Nephron progenitor cell (in vitro differentiated cells): ENCODE measurements at regions not wholly inside any gene's neighbourhood (a gene's known extent, or its start where the extent isn't known, plus 50 kb on each side); places are given as distances from the start of the nearest gene placed in this dataset.
"Not testable (repeated sequence)": the region's sequence is repeated elsewhere in the genome, so short reads cannot be mapped to it uniquely, and the experiment has no call there.

Experiments used
- DNase-seq: peaks from one replicate; pipeline ENCODE4 v3.0.0; 2021
- H3K27ac Mint-ChIP-seq: 2 replicates; pipeline ENCODE4 v1.8.0; 2021; ENCODE audit warnings: mild to moderate bottlenecking, moderate library complexity, mixed read lengths
- H3K27me3 Mint-ChIP-seq: 2 replicates; pipeline ENCODE4 v1.8.0; 2021; ENCODE audit warnings: mild to moderate bottlenecking, low read depth, mixed read lengths; ENCODE audit not compliant: poor library complexity
- H3K36me3 Mint-ChIP-seq: 2 replicates; pipeline ENCODE4 v1.8.0; 2021; ENCODE audit warnings: low read depth, mixed read lengths
- H3K4me1 Mint-ChIP-seq: 2 replicates; pipeline ENCODE4 v1.8.0; 2021; ENCODE audit warnings: mixed read lengths
- H3K4me3 Mint-ChIP-seq: 2 replicates; pipeline ENCODE4 v1.8.0; 2021; ENCODE audit warnings: mild to moderate bottlenecking, moderate library complexity, mixed read lengths
- H3K9me3 Mint-ChIP-seq: 2 replicates; pipeline ENCODE4 v1.8.0; 2021; ENCODE audit warnings: mild to moderate bottlenecking, moderate library complexity, mixed read lengths
- CTCF ChIP-seq: fragments of 200-600 bp; sonication (generic); IDR thresholded peaks from 2 replicates; pipeline ENCODE4 v1.5.0; 2021; ENCODE audit warnings: antibody characterized with exemption

GRCh38 chr6:77089776-77090175 is 373.5 kb downstream of the HTR1B start:
- no peak for DNase-seq
- peaks cover 11% of the 10 kb centered on the region for H3K36me3 Mint-ChIP-seq
- peaks cover 2% of the 10 kb centered on the region for H3K27me3 Mint-ChIP-seq
- no peak for TF ChIP-seq CTCF
- peaks cover 11% of the 10 kb centered on the region for H3K9me3 Mint-ChIP-seq
- H3K4me1 Mint-ChIP-seq = no peaks in the 10 kb centered on the region
- H3K27ac Mint-ChIP-seq = peak overlapping the region; percentile 4
- no peak overlapping the region for H3K4me3 Mint-ChIP-seq

GRCh38 chr6:77087794-77088318 is 375.4 kb downstream of the HTR1B start:
- H3K36me3 Mint-ChIP-seq = peaks cover 11% of the 10 kb centered on the region

GRCh38 chr6:77074037-77074713 is 389.1 kb downstream of the HTR1B start:
- Mint-ChIP-seq H3K9me3 (peaks cover under 1% of the 10 kb centered on the region), H3K4me3 (no peak overlapping the region)

More at GRCh38 chr6:77087794-77088318, 375.4 kb downstream of the HTR1B start:
- H3K4me1 Mint-ChIP-seq, H3K4me3 Mint-ChIP-seq, DNase-seq, H3K27ac Mint-ChIP-seq, H3K27me3 Mint-ChIP-seq: not testable (repeated sequence)
- H3K9me3 Mint-ChIP-seq = peaks cover 11% of the 10 kb centered on the region

DNA sequence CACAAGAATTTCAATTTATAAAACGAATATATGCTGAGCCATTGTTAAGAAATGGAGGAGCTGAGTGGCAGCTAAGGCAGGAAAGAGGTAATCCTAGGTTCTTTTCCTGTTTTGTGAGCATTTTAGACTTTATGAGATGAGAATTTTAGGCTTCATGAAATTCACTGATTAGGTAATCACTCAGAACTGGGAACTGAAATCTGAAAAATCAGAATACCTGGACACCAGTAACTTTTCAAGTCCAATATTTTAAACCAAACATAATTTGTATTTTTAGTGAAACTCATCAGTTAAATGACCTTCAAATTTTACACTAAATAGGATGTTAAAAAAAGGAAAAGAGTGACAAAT is 389.9 kb downstream of the HTR1B start:
- Mint-ChIP-seq H3K36me3 (no peaks in the 10 kb centered on the region), H3K4me1 (peaks cover 15% of the 10 kb centered on the region), H3K27me3 (peaks cover 2% of the 10 kb centered on the region), H3K27ac (no peak overlapping the region), H3K4me3 (no peak overlapping the region), H3K9me3 (no peaks in the 10 kb centered on the region)
- no peak for DNase-seq
- no peak for TF ChIP-seq CTCF

More at GRCh38 chr6:77074037-77074713, 389.1 kb downstream of the HTR1B start:
- H3K4me1 Mint-ChIP-seq = peaks cover 15% of the 10 kb centered on the region
- H3K36me3 Mint-ChIP-seq = no peaks in the 10 kb centered on the region
- H3K27ac Mint-ChIP-seq = no peak overlapping the region
- TF ChIP-seq CTCF = no peak
- DNase-seq = no peak
- H3K27me3 Mint-ChIP-seq = peaks cover 2% of the 10 kb centered on the region

DNA sequence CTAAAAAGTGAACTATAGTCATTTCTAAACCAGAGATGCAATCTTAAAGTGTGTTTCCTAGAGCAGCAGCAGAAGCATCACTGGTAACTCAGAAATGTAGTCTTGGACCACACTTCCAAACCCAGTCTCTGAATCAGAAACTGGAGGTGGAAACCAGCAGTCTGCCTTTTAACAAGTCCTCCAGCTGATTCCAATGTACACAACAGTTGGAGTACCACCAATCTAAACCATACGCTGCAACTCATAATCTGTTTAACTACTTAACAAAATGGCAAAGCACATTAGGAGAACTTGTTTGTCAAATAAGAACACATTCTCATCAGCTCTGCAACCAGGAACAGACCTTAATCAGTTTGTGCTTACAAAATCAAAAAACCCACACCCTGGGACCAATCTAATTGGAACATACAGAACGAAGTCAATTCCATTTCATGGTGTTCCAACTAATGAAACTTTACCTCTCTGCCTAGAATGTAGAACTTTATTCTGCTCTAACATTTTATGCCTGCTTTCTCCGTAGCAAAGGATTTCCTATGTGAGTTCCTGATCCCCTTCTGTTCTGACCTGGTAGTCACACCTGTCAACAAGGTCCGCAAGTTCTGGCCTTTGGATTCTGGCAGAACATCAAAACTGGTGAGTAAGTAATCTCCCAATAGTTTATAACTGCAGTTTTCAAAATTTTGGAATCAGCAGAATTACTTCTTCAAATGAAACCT is 390.4 kb downstream of the HTR1B start:
- no peak for TF ChIP-seq CTCF
- Mint-ChIP-seq H3K36me3 (no peaks in the 10 kb centered on the region), H3K27me3 (peaks cover 2% of the 10 kb centered on the region), H3K4me1 (peaks cover 15% of the 10 kb centered on the region), H3K9me3 (no peaks in the 10 kb centered on the region), H3K27ac (no peak overlapping the region), H3K4me3 (no peak overlapping the region)
- no peak for DNase-seq

GRCh38 chr6:77063494-77063893 is 399.8 kb downstream of the HTR1B start:
- H3K4me3 Mint-ChIP-seq = no peak overlapping the region
- no peak for DNase-seq
- H3K27ac Mint-ChIP-seq = no peak overlapping the region
- no peaks in the 10 kb centered on the region for H3K4me1 Mint-ChIP-seq
- H3K9me3 Mint-ChIP-seq = peaks cover 15% of the 10 kb centered on the region
- H3K27me3 Mint-ChIP-seq = peaks cover 3% of the 10 kb centered on the region
- H3K36me3 Mint-ChIP-seq = no peaks in the 10 kb centered on the region
- no peak for TF ChIP-seq CTCF
